H9 (cell line): ENCODE measurements at regions not wholly inside any gene's neighbourhood (a gene's known extent, or its start where the extent isn't known, plus 50 kb on each side); places are given as distances from the start of the nearest gene placed in this dataset.

Experiments used
- DNase-seq: peaks from one replicate; pipeline ENCODE4 v3.0.0-alpha.2; 2017
- H2AFZ ChIP-seq: one replicate; pipeline ENCODE4 v1.6.1; 2013; ENCODE audit warnings: mild to moderate bottlenecking, low read length, control low read depth, moderate library complexity
- H2AK5ac ChIP-seq: 2 replicates; pipeline ENCODE4 v1.6.1; 2013; ENCODE audit warnings: low read length, control low read depth, mixed read lengths; ENCODE audit not compliant: insufficient read length
- H2BK120ac ChIP-seq: one replicate; pipeline ENCODE4 v1.6.1; 2013; ENCODE audit warnings: low read depth, mild to moderate bottlenecking, low read length, control low read depth, inconsistent platforms; ENCODE audit not compliant: poor library complexity, severe bottlenecking
- H2BK12ac ChIP-seq: 2 replicates; pipeline ENCODE4 v1.6.1; 2013; ENCODE audit warnings: low read length, control low read depth, mixed read lengths, low read depth; ENCODE audit not compliant: insufficient read length
- H2BK15ac ChIP-seq: 2 replicates; pipeline ENCODE4 v1.6.1; 2013; ENCODE audit warnings: low read depth, low read length, control low read depth
- H2BK20ac ChIP-seq: one replicate; pipeline ENCODE4 v1.6.1; 2013; ENCODE audit warnings: low read depth, mild to moderate bottlenecking, low read length, control low read depth, inconsistent platforms; ENCODE audit not compliant: poor library complexity, severe bottlenecking
- H2BK5ac ChIP-seq: 2 replicates; pipeline ENCODE4 v1.6.1; 2013; ENCODE audit warnings: low read length, control low read depth, mixed read lengths; ENCODE audit not compliant: insufficient read length
- H3K14ac ChIP-seq: 2 replicates; pipeline ENCODE4 v1.6.1; 2013; ENCODE audit warnings: low read length, control low read depth; ENCODE audit not compliant: insufficient read depth
- H3K18ac ChIP-seq: 2 replicates; pipeline ENCODE4 v1.6.1; 2013; ENCODE audit warnings: low read depth, mild to moderate bottlenecking, mixed read lengths, low read length, control low read depth; ENCODE audit not compliant: insufficient read length
- H3K23ac ChIP-seq: 2 replicates; pipeline ENCODE4 v1.6.1; 2013; ENCODE audit warnings: low read length, control low read depth, mixed read lengths, low read depth; ENCODE audit not compliant: insufficient read length
- H3K23me2 ChIP-seq: 2 replicates; pipeline ENCODE4 v1.6.1; 2013; ENCODE audit warnings: low read depth, mild to moderate bottlenecking, mixed read lengths, low read length, control low read depth; ENCODE audit not compliant: insufficient read length, poor library complexity, severe bottlenecking
- H3K27ac ChIP-seq: 2 replicates; pipeline ENCODE4 v1.5.1; 2013; ENCODE audit warnings: low read length, control low read depth, mixed read lengths, low read depth; ENCODE audit not compliant: insufficient read length
- H3K27me3 ChIP-seq: 2 replicates; pipeline ENCODE4 v1.6.1; 2013; ENCODE audit warnings: low read length, control low read depth, inconsistent platforms; ENCODE audit not compliant: insufficient read depth
- H3K4ac ChIP-seq: 2 replicates; pipeline ENCODE4 v1.6.1; 2013; ENCODE audit warnings: low read depth, mild to moderate bottlenecking, control low read depth, inconsistent platforms, low read length, moderate library complexity
- H3K4me1 ChIP-seq: 2 replicates; pipeline ENCODE4 v1.6.1; 2013; ENCODE audit warnings: low read length, control low read depth, inconsistent platforms; ENCODE audit not compliant: insufficient read depth
- H3K4me2 ChIP-seq: 2 replicates; pipeline ENCODE4 v1.6.1; 2013; ENCODE audit warnings: low read length, control low read depth, mixed read lengths; ENCODE audit not compliant: insufficient read length, insufficient read depth
- H3K56ac ChIP-seq: 2 replicates; pipeline ENCODE4 v1.6.1; 2013; ENCODE audit warnings: low read depth, mild to moderate bottlenecking, mixed read lengths, low read length, control low read depth; ENCODE audit not compliant: insufficient read length
- H3K79me1 ChIP-seq: 2 replicates; pipeline ENCODE4 v1.6.1; 2013; ENCODE audit warnings: low read depth, mild to moderate bottlenecking, moderate library complexity, low read length, control low read depth, inconsistent platforms; ENCODE audit not compliant: insufficient read depth, poor library complexity, severe bottlenecking
- H3K79me2 ChIP-seq: 2 replicates; pipeline ENCODE4 v1.6.1; 2013; ENCODE audit warnings: low read length, control low read depth, inconsistent platforms; ENCODE audit not compliant: insufficient read depth
- H3K9ac ChIP-seq: 2 replicates; pipeline ENCODE4 v1.6.1; 2013; ENCODE audit warnings: low read length, control low read depth, mixed read lengths; ENCODE audit not compliant: insufficient read length; ENCODE audit errors: extremely low read depth
- H3K9me3 ChIP-seq: one replicate; pipeline ENCODE4 v1.6.1; 2013; ENCODE audit warnings: low read depth, low read length, inconsistent platforms; ENCODE audit not compliant: control insufficient read depth
- H3T11ph ChIP-seq: one replicate; pipeline ENCODE4 v1.6.1; 2013; ENCODE audit warnings: mild to moderate bottlenecking, low read length, control low read depth, inconsistent platforms
- H4K20me1 ChIP-seq: one replicate; pipeline ENCODE4 v1.6.1; 2013; ENCODE audit not compliant: control insufficient read depth, insufficient read length, insufficient read depth
- H4K5ac ChIP-seq: 2 replicates; pipeline ENCODE4 v1.6.1; 2013; ENCODE audit warnings: low read depth, mild to moderate bottlenecking, mixed read lengths, low read length, control low read depth; ENCODE audit not compliant: insufficient read length
- H4K8ac ChIP-seq: replicated peaks from 2 replicates; pipeline ENCODE4 v1.6.1; 2013; ENCODE audit warnings: low read length, control low read depth, mixed read lengths, low read depth; ENCODE audit not compliant: insufficient read length
- H4K91ac ChIP-seq: 2 replicates; pipeline ENCODE4 v1.6.1; 2013; ENCODE audit warnings: low read depth, mild to moderate bottlenecking, moderate library complexity, mixed read lengths, low read length, control low read depth; ENCODE audit not compliant: insufficient read length
- H3K27ac Mint-ChIP-seq, 3 experiments: 2 replicates in 2 of 3; 3 replicates in 1 of 3; pipeline ENCODE4 v1.8.0; 2020 to 2021; ENCODE audit warnings: mixed read lengths in 3 of 3, mild to moderate bottlenecking in 1 of 3, moderate library complexity in 1 of 3
- H3K27me3 Mint-ChIP-seq: 2 replicates; pipeline ENCODE4 v1.8.0; 2021; ENCODE audit warnings: low read depth, mild to moderate bottlenecking, moderate library complexity, mixed read lengths
- H3K36me3 Mint-ChIP-seq, 3 experiments: 2 replicates in 2 of 3; 3 replicates in 1 of 3; pipeline ENCODE4 v1.8.0; 2020 to 2021; ENCODE audit warnings: low read depth in 3 of 3, mixed read lengths in 3 of 3; ENCODE audit not compliant: insufficient read depth in 1 of 3
- H3K4me1 Mint-ChIP-seq, 2 experiments: 2 replicates each; pipeline ENCODE4 v1.8.0; 2020; ENCODE audit warnings: mixed read lengths in 2 of 2
- H3K4me3 Mint-ChIP-seq, 2 experiments: 2 replicates in 1 of 2; 3 replicates in 1 of 2; pipeline ENCODE4 v1.8.0; 2020 to 2021; ENCODE audit warnings: mild to moderate bottlenecking in 2 of 2, mixed read lengths in 2 of 2, moderate library complexity in 1 of 2
- H3K9me3 Mint-ChIP-seq, 2 experiments: 2 replicates in 1 of 2; 3 replicates in 1 of 2; pipeline ENCODE4 v1.8.0; 2020; ENCODE audit warnings: mild to moderate bottlenecking in 2 of 2, mixed read lengths in 2 of 2, moderate library complexity in 1 of 2
- WGBS: extraction: QIAGEN DNeasy Blood & Tissue Kit; methylation state at CpG from one replicate; pipeline ENCODE4 v1.1.7; 2013; ENCODE audit warnings: missing lambda C conversion rate, low lambda C conversion rate, mixed read lengths; ENCODE audit not compliant: insufficient read length; ENCODE audit errors: extremely low coverage; 5-methylcytosine and 5-hydroxymethylcytosine counted together
- TF ChIP-seq, protein P1 (sequence below): fragments of 200-600 bp; sonication (generic); conservative IDR thresholded peaks from 3 replicates; pipeline ENCODE4 v1.8.0; 2021; ENCODE audit warnings: antibody characterized with exemption, mild to moderate bottlenecking

DNA sequence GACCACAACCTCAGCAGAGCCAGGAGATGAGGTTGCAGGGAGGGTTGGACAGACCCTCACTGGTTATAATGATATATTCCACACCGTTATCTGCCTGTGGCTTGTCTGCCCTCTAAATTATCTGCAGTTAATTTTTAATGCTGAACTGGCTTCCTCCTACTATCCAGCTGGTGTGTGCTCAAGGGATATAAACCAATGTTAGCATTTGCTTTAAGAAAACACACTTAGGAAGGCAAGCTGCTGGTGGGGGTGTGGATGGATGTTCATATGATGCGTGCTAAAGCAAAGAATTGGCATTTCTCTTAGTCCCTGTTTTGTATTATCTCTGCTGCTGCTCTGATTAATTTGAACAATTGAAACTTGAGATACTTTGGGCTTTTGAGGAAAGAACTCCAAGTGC, 132.2 kb upstream of the NPVF start:
- no peaks in the 10 kb centered on the region for H3K23me2 ChIP-seq
- no peaks in the 10 kb centered on the region for H4K20me1 ChIP-seq
- Mint-ChIP-seq H3K4me1 (peaks cover 3 to 7% of the 10 kb centered on the region in 2 experiments; a peak in 2 of 4 replicates), H3K27me3 (no peaks in the 10 kb centered on the region), H3K36me3 (no peaks in the 10 kb centered on the region), H3K9me3 (no peaks in the 10 kb centered on the region), H3K27ac (no peak overlapping the region), H3K4me3 (no peak overlapping the region)
- no peak overlapping the region for H4K91ac ChIP-seq
- no peak overlapping the region for H2BK5ac ChIP-seq
- H3K9me3 ChIP-seq, result no peaks in the 10 kb centered on the region
- TF ChIP-seq, protein P1, sequence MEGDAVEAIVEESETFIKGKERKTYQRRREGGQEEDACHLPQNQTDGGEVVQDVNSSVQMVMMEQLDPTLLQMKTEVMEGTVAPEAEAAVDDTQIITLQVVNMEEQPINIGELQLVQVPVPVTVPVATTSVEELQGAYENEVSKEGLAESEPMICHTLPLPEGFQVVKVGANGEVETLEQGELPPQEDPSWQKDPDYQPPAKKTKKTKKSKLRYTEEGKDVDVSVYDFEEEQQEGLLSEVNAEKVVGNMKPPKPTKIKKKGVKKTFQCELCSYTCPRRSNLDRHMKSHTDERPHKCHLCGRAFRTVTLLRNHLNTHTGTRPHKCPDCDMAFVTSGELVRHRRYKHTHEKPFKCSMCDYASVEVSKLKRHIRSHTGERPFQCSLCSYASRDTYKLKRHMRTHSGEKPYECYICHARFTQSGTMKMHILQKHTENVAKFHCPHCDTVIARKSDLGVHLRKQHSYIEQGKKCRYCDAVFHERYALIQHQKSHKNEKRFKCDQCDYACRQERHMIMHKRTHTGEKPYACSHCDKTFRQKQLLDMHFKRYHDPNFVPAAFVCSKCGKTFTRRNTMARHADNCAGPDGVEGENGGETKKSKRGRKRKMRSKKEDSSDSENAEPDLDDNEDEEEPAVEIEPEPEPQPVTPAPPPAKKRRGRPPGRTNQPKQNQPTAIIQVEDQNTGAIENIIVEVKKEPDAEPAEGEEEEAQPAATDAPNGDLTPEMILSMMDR, result no peak
- H3T11ph ChIP-seq, result no peak overlapping the region
- no peak overlapping the region for H3K18ac ChIP-seq
- H3K14ac ChIP-seq, result no peak overlapping the region
- H3K23ac ChIP-seq, result no peak overlapping the region
- no peak overlapping the region for H2BK12ac ChIP-seq
- H3K56ac ChIP-seq, result no peak overlapping the region
- H4K8ac ChIP-seq, result no peak overlapping the region
- no peak overlapping the region for H2BK120ac ChIP-seq
- no peaks in the 10 kb centered on the region for H3K79me1 ChIP-seq
- H3K9ac ChIP-seq, result no peak overlapping the region
- no peak overlapping the region for H3K4ac ChIP-seq
- no peak overlapping the region for H3K27ac ChIP-seq
- H3K4me2 ChIP-seq, result no peak overlapping the region
- no peak overlapping the region for H2AFZ ChIP-seq
- no peaks in the 10 kb centered on the region for H3K79me2 ChIP-seq
- no peak for DNase-seq
- no peaks in the 10 kb centered on the region for H3K27me3 ChIP-seq
- no peak overlapping the region for H2AK5ac ChIP-seq
- H2BK20ac ChIP-seq, result no peak overlapping the region
- H3K4me1 ChIP-seq, result no peaks in the 10 kb centered on the region
- H4K5ac ChIP-seq, result no peak overlapping the region
- no CpG with 5 or more reads among the region's 2 CpGs for WGBS
- no peak overlapping the region for H2BK15ac ChIP-seq
